DOHH2 (cell line): ENCODE measurements at regions not wholly inside any gene's neighbourhood (a gene's known extent, or its start where the extent isn't known, plus 50 kb on each side); places are given as distances from the start of the nearest gene placed in this dataset.

Source experiments
- CTCF ChIP-seq: fragments of 200-600 bp; sonication (generic); IDR thresholded peaks from one replicate; pipeline ENCODE4 v1.5.1; 2014; ENCODE audit warnings: antibody characterized with exemption, mild to moderate bottlenecking, low read depth, low read length; ENCODE audit not compliant: poor library complexity, severe bottlenecking
- EZH2phosphoT487 ChIP-seq: fragments of 200-600 bp; sonication (generic); IDR thresholded peaks from 2 replicates; pipeline ENCODE4 v1.6.1; 2017; ENCODE audit warnings: borderline replicate concordance, mild to moderate bottlenecking, antibody characterized with exemption, low read length, moderate library complexity, mixed read lengths

GRCh38 chr2:167490455-167490854 is 602.2 kb downstream of the XIRP2 start:
- TF ChIP-seq CTCF (no peak), EZH2phosphoT487 (no peak)
